GM21381 (cell line): ENCODE measurements at regions not wholly inside any gene's neighbourhood (a gene's known extent, or its start where the extent isn't known, plus 50 kb on each side); places are given as distances from the start of the nearest gene placed in this dataset.

Experiments
- ATAC-seq: cut with Tn5 transposase; IDR thresholded peaks from one replicate; pipeline ENCODE4 v1.9.1; 2021; ENCODE audit warnings: mild to moderate bottlenecking, moderate library complexity; ENCODE audit not compliant: unreplicated experiment

- no peak for ATAC-seq
Observed at GRCh38 chr12:23431006-23431405, 518.5 kb downstream of the SOX5 start.

- no peak for ATAC-seq
Observed at GRCh38 chr12:23433121-23433520, 516.3 kb downstream of the SOX5 start.

GRCh38 chr12:23434154-23434553 is 515.3 kb downstream of the SOX5 start:
- no peak for ATAC-seq

- ATAC-seq, result no peak
Observed at GRCh38 chr12:23446746-23447145, 502.7 kb downstream of the SOX5 start.

- no peak for ATAC-seq
Observed at GRCh38 chr12:23450810-23451209, 498.7 kb downstream of the SOX5 start.

GRCh38 chr12:23455283-23455682 is 494.2 kb downstream of the SOX5 start:
- ATAC-seq, result no peak

- ATAC-seq, result no peak
Observed at GRCh38 chr12:23458640-23459039, 490.8 kb downstream of the SOX5 start.

GRCh38 chr12:23462546-23462945 is 486.9 kb downstream of the SOX5 start:
- no peak for ATAC-seq

GRCh38 chr12:23463172-23463571 is 486.3 kb downstream of the SOX5 start:
- ATAC-seq, result no peak

- no peak for ATAC-seq
Observed at GRCh38 chr12:23464241-23464812, 485.1 kb downstream of the SOX5 start.

- ATAC-seq, result no peak
Observed at GRCh38 chr12:23472329-23472971, 477.0 kb downstream of the SOX5 start.

- no peak for ATAC-seq
Observed at GRCh38 chr12:23473071-23473470, 476.4 kb downstream of the SOX5 start.

GRCh38 chr12:23474438-23474976 is 475.0 kb downstream of the SOX5 start:
- ATAC-seq, result no peak
